IMR-90 (cell line): ENCODE measurements at regions not wholly inside any gene's neighbourhood (a gene's known extent, or its start where the extent isn't known, plus 50 kb on each side); places are given as distances from the start of the nearest gene placed in this dataset.

Source experiments
- BHLHE40 ChIP-seq: fragments of 150-350 bp; IDR thresholded peaks from 2 replicates; pipeline ENCODE4 v1.6.1; 2016; ENCODE audit warnings: mild to moderate bottlenecking, low read depth, low read length
- CEBPB ChIP-seq: IDR thresholded peaks from 2 replicates; pipeline ENCODE4 v1.6.1; 2012; ENCODE audit warnings: low read depth, low read length, improper control_type of control experiment
- CHD1 ChIP-seq: IDR thresholded peaks from 2 replicates; pipeline ENCODE4 v1.6.1; 2012; ENCODE audit warnings: low read depth, low read length, improper control_type of control experiment
- CTCF ChIP-seq: conservative IDR thresholded peaks from 2 replicates; pipeline ENCODE4 v1.5.1; 2012; ENCODE audit warnings: mild to moderate bottlenecking, low read depth, low read length, improper control_type of control experiment
- MAFK ChIP-seq: IDR thresholded peaks from 2 replicates; pipeline ENCODE4 v1.6.1; 2012; ENCODE audit warnings: low read depth, low read length, improper control_type of control experiment
- MXI1 ChIP-seq: IDR thresholded peaks from 2 replicates; pipeline ENCODE4 v1.6.1; 2012; ENCODE audit warnings: low read depth, mild to moderate bottlenecking, low read length, moderate library complexity, borderline replicate concordance
- POLR2A ChIP-seq: IDR thresholded peaks from 2 replicates; pipeline ENCODE4 v1.6.1; 2012; ENCODE audit warnings: mild to moderate bottlenecking, low read depth, low read length
- RAD21 ChIP-seq: IDR thresholded peaks from 2 replicates; pipeline ENCODE4 v1.6.1; 2012; ENCODE audit warnings: low read length, improper control_type of control experiment
- RCOR1 ChIP-seq: IDR thresholded peaks from 2 replicates; pipeline ENCODE4 v1.6.1; 2012; ENCODE audit warnings: mild to moderate bottlenecking, low read length, improper control_type of control experiment; ENCODE audit not compliant: insufficient replicate concordance
- RFX5 ChIP-seq: IDR thresholded peaks from 2 replicates; pipeline ENCODE4 v1.8.0; 2012; ENCODE audit warnings: low read depth, mild to moderate bottlenecking, low read length, moderate library complexity
- SMC3 ChIP-seq: fragments of 150-350 bp; IDR thresholded peaks from 2 replicates; pipeline ENCODE4 v1.6.1; 2016; ENCODE audit warnings: low read depth, mild to moderate bottlenecking, antibody characterized with exemption, low read length, moderate library complexity
- USF2 ChIP-seq: fragments of 150-350 bp; IDR thresholded peaks from 2 replicates; pipeline ENCODE4 v1.6.1; 2017; ENCODE audit warnings: mild to moderate bottlenecking, antibody characterized with exemption, low read length, low read depth
- TF ChIP-seq, protein P1 (sequence below): fragments of 150-350 bp; IDR thresholded peaks from 2 replicates; pipeline ENCODE4 v1.6.1; 2016; ENCODE audit warnings: low read depth, mild to moderate bottlenecking, low read length, moderate library complexity, borderline replicate concordance

DNA sequence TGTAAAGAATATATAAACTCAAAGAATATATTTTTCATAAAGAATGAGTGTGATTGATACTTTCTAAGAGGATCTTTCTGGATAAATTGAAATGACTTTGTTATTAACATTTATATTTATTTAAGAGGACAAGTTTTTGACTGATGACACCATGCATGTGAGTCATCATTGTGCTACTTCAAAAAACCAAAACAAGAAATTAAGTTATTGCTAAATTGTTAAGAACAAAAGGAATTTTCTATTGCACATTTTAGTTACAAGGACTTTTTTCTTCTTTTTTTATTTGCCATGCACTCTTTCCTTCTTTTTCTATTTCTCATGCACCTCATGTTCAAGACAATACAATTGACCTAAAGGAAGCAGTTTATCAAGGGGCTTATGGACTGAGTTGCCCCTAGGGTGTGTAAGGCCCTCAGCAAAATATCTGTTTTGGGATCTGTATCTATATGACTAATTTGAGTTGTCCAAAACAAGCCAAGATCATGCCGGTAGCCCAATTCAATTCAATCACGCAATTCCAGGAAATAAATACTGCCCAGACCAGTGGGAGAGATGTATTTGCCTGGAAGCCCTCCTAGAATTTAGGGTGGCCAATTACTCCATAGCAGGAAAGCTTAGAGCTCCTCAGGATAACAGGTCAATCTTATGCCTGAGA is 654.3 kb downstream of the METTL4 start:
- TF ChIP-seq CTCF, result no peak
- TF ChIP-seq POLR2A, result no peak
- no peak for TF ChIP-seq MAFK
- TF ChIP-seq BHLHE40, result no peak
- TF ChIP-seq MXI1, result no peak
- TF ChIP-seq, protein P1, sequence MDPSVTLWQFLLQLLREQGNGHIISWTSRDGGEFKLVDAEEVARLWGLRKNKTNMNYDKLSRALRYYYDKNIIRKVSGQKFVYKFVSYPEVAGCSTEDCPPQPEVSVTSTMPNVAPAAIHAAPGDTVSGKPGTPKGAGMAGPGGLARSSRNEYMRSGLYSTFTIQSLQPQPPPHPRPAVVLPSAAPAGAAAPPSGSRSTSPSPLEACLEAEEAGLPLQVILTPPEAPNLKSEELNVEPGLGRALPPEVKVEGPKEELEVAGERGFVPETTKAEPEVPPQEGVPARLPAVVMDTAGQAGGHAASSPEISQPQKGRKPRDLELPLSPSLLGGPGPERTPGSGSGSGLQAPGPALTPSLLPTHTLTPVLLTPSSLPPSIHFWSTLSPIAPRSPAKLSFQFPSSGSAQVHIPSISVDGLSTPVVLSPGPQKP, result no peak
- no peak for TF ChIP-seq USF2
- TF ChIP-seq RFX5, result no peak
- TF ChIP-seq RAD21, result no peak
- TF ChIP-seq SMC3, result no peak
- TF ChIP-seq RCOR1, result no peak
- no peak for TF ChIP-seq CEBPB
- TF ChIP-seq CHD1, result no peak
